Liver (tissue), 3 donors: ENCODE measurements at regions not wholly inside any gene's neighbourhood (a gene's known extent, or its start where the extent isn't known, plus 50 kb on each side); places are given as distances from the start of the nearest gene placed in this dataset.

Experiments
- ATF3 ChIP-seq: IDR thresholded peaks from 2 replicates; pipeline ENCODE4 v1.6.1; 2016; ENCODE audit warnings: antibody characterized with exemption
- CTCF ChIP-seq: fragments of 150-350 bp; IDR thresholded peaks from 2 replicates; pipeline ENCODE4 v1.5.1; 2017; ENCODE audit warnings: improper control_type of control experiment, low read depth, low read length; ENCODE audit not compliant: missing input control
- EGR1 ChIP-seq, 2 donors: IDR thresholded peaks; 2 replicates each; pipeline ENCODE4 v1.6.1; 2016 to 2018; ENCODE audit warnings: antibody characterized with exemption in 2 of 2, low read depth in 2 of 2
- FOXA2 ChIP-seq: IDR thresholded peaks from 2 replicates; pipeline ENCODE4 v1.6.1; 2016; ENCODE audit warnings: antibody characterized with exemption
- GABPA ChIP-seq, 2 donors: IDR thresholded peaks in 1 of 2; conservative IDR thresholded peaks in 1 of 2; 2 replicates each; pipeline ENCODE4 v1.6.1; 2016; ENCODE audit warnings: antibody characterized with exemption in 2 of 2, mild to moderate bottlenecking in 1 of 2, moderate library complexity in 1 of 2
- JUND ChIP-seq, 2 donors: IDR thresholded peaks; 2 replicates each; pipeline ENCODE4 v1.6.1; 2016; ENCODE audit warnings: antibody characterized with exemption in 2 of 2
- MAX ChIP-seq: IDR thresholded peaks from 2 replicates; pipeline ENCODE4 v1.6.1; 2016; ENCODE audit warnings: antibody characterized with exemption
- RAD21 ChIP-seq, 2 donors: IDR thresholded peaks; 2 replicates each; pipeline ENCODE4 v1.6.1; 2016; ENCODE audit warnings: antibody characterized with exemption in 2 of 2, mild to moderate bottlenecking in 2 of 2
- REST ChIP-seq: IDR thresholded peaks from 2 replicates; pipeline ENCODE4 v1.6.1; 2016; ENCODE audit warnings: antibody characterized with exemption, mild to moderate bottlenecking
- RXRA ChIP-seq, 2 donors: IDR thresholded peaks; 2 replicates each; pipeline ENCODE4 v1.6.1; 2017 to 2018; ENCODE audit warnings: antibody characterized with exemption in 2 of 2, mild to moderate bottlenecking in 1 of 2
- SP1 ChIP-seq: IDR thresholded peaks from 2 replicates; pipeline ENCODE4 v1.6.1; 2018; ENCODE audit warnings: antibody characterized with exemption, mild to moderate bottlenecking
- TAF1 ChIP-seq: conservative IDR thresholded peaks from 2 replicates; pipeline ENCODE4 v1.6.1; 2016; ENCODE audit warnings: antibody characterized with exemption, mild to moderate bottlenecking
- YY1 ChIP-seq: IDR thresholded peaks from 2 replicates; pipeline ENCODE4 v1.6.1; 2016; ENCODE audit warnings: antibody characterized with exemption, mild to moderate bottlenecking
- donor health status: healthy.
- donor health status: healthy.

GRCh38 chr5:99865159-99865558 is 670.0 kb upstream of the FAM174A start:
- TF ChIP-seq ATF3 (no peak), RAD21 (IDR thresholded peaks at IDR 0.05) (no peak), CTCF (no peak), REST (no peak), JUND (IDR thresholded peaks at IDR 0.05) (no peak), TAF1 (no peak), YY1 (no peak), GABPA (IDR thresholded peaks at IDR 0.05 in 1 of 2, conservative IDR thresholded peaks at IDR 0.05 in 1 of 2) (no peak), RXRA (IDR thresholded peaks at IDR 0.05) (no peak), SP1 (no peak), FOXA2 (no peak), EGR1 (IDR thresholded peaks at IDR 0.05; ENCODE audit: low read depth in 2 of 2) (no peak), MAX (no peak)
